ENCODE measurements at regions not wholly inside any gene's neighbourhood (a gene's known extent, or its start where the extent isn't known, plus 50 kb on each side); places are given as distances from the start of the nearest gene placed in this dataset.
"Not testable (repeated sequence)": the region's sequence is repeated elsewhere in the genome, so short reads cannot be mapped to it uniquely, and the experiment has no call there.

DNA sequence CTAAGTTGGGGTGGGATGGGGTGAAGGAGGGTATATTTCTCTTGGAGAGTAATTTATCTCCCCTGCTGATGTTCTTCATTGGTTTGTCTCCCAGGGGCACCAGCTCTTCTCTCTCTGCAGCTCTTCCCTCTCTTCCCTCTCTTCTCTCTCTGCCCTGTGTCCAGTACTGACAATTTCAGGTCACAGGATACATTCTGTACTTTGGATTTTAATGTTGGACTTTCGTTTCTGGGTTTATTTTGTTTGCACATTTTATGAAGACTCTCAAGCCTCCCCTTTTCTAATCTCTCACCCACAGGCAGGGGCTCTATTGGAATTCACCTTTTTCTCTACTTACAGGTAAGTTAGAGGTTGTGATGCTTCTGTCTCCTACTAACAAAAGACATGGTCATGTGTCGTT lies 165.5 kb downstream of the CPEB2 start:
- DNase-seq = no peak
- ATAC-seq = no peak
- 54 to 61% methylated on average over 2 of the region's 2 CpGs for WGBS, 2 donors
- TF ChIP-seq CTCF (IDR thresholded peaks at IDR 0.05) = no peak
- Histone ChIP-seq H3K27ac (no peak overlapping the region), H3K4me1 (no peaks in the 10 kb centered on the region), H3K9me3 (no peaks in the 10 kb centered on the region), H3K4me3 (no peak overlapping the region), H3K27me3 (peaks cover 0 to 5% (median 0%) of the 10 kb centered on the region in 4 donors), H3K36me3 (no peaks in the 10 kb centered on the region)
- intact Hi-C loops (cut with DNase I) = no loop called here
- no peak for FAIRE-seq

- FAIRE-seq = no peak
- H3K9me3 ChIP-seq = no peaks in the 10 kb centered on the region
- ATAC-seq = no peak
- no peak for TF ChIP-seq CTCF (IDR thresholded peaks at IDR 0.05)
- no peak for DNase-seq
- no peak overlapping the region for H3K27ac ChIP-seq
- H3K27me3 ChIP-seq = peaks cover 0 to 5% (median 0%) of the 10 kb centered on the region in 4 donors
- intact Hi-C loops (cut with DNase I) = no loop called here
- H3K36me3 ChIP-seq = no peaks in the 10 kb centered on the region
- H3K4me1 ChIP-seq = no peaks in the 10 kb centered on the region
- H3K4me3 ChIP-seq = no peak overlapping the region
Observed at GRCh38 chr4:15168759-15169158, 166.5 kb downstream of the CPEB2 start.

DNA sequence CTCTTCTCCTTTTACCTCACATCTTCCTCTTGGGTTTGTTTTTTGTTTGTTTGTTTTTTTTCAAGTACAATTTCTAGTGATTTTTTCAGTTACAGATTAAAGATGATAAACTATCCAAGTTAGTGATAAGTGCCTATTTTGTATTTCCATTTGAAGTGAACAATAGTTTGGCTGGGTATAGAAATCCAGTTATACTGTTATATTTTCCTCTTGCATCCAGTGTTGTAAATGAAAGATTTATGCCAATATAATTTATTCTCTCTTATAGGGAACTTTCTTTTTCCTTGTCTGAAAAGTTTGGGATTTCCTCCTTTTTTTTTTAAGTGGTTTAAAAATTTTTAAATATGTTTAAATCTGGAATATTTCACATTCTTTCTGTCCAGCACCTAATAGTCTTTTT lies 169.4 kb downstream of the CPEB2 start:
- ATAC-seq = no peak

DNA sequence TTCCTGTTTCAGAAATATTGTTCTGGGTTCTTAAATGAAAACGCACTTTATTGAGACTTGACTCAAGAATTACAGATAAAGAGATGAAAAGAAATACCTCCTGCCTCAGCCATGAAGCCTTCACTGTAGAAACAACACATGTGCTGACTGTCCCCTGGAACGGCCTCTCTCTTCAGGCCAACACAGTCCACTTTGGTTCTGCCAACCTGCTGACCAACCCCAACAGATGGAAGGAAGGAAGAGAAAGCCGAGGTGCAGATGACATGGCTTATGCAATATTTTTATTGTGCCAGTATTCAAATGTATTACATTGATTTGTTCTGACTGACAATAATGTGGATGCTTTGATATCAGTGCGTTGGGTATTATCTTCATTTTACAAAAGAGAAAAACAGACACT lies 171.0 kb downstream of the CPEB2 start:
- 51 to 63% methylated on average over 4 of the region's 4 CpGs for WGBS, 2 donors
- TF ChIP-seq CTCF (IDR thresholded peaks at IDR 0.05) = no peak
- Histone ChIP-seq H3K36me3 (no peaks in the 10 kb centered on the region), H3K27me3 (peaks cover 0 to 5% (median 0%) of the 10 kb centered on the region in 4 donors), H3K9me3 (no peaks in the 10 kb centered on the region), H3K4me1 (no peaks in the 10 kb centered on the region), H3K27ac (no peak overlapping the region), H3K4me3 (no peak overlapping the region)
- no peak for FAIRE-seq
- no peak for ATAC-seq
- no peak for DNase-seq
- intact Hi-C loops (cut with DNase I) = no loop called here

More for the DNA sequence above, 169.4 kb downstream of the CPEB2 start:
- Histone ChIP-seq H3K36me3 (no peaks in the 10 kb centered on the region), H3K4me1 (no peaks in the 10 kb centered on the region), H3K4me3 (no peak overlapping the region), H3K9me3 (no peaks in the 10 kb centered on the region), H3K27me3 (peaks cover 0 to 5% (median 0%) of the 10 kb centered on the region in 4 donors), H3K27ac (no peak overlapping the region)
- intact Hi-C loops (cut with DNase I) = no loop called here
- FAIRE-seq = no peak
- DNase-seq = no peak
- TF ChIP-seq CTCF (IDR thresholded peaks at IDR 0.05) = no peak

GRCh38 chr4:15174168-15174567 lies 171.9 kb downstream of the CPEB2 start:
- H3K9me3 ChIP-seq; DNase-seq; H3K27ac ChIP-seq; H3K4me3 ChIP-seq; FAIRE-seq; H3K27me3 ChIP-seq; H3K36me3 ChIP-seq; intact Hi-C loops (cut with DNase I); ATAC-seq; H3K4me1 ChIP-seq: not testable (repeated sequence)
- WGBS, 2 donors = 71 to 75% methylated on average over 10 to 11 of the region's 16 CpGs

GRCh38 chr4:15179842-15180241 lies 177.6 kb downstream of the CPEB2 start:
- ATAC-seq; DNase-seq; H3K9me3 ChIP-seq; H3K27ac ChIP-seq; H3K27me3 ChIP-seq; FAIRE-seq; intact Hi-C loops (cut with DNase I); H3K4me1 ChIP-seq; H3K36me3 ChIP-seq; H3K4me3 ChIP-seq: not testable (repeated sequence)
- WGBS, 2 donors = 57 to 70% methylated on average over 2 of the region's 2 CpGs

Data from pancreas (tissue), 10 donors.